ENCODE measurements at regions not wholly inside any gene's neighbourhood (a gene's known extent, or its start where the extent isn't known, plus 50 kb on each side); places are given as distances from the start of the nearest gene placed in this dataset.

DNA sequence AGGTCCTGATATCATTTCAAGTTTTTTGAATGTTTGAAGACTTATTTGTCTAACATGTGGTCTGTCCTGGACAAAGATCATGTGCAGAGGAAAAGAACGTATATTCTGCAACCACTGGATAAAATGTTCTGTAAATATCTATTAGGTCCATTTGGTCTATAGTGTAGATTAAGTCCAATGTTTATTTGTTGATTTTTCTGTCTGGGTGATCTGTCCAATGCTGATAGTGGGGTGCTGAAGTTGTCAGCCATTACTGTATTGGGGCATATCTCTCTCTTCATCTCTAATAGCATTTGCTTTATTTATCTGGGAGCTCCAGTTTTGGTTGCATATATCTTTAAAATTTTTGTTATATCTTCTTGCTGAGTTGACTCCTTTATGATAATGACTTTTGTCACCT lies 258.4 kb upstream of the CITED2 start:
- Histone ChIP-seq H3K27me3 (no peaks in the 10 kb centered on the region), H3K9me3 (no peaks in the 10 kb centered on the region), H3K4me3 (no peak overlapping the region), H3K4me1 (peaks cover 7% of the 10 kb centered on the region), H3K27ac (no peak overlapping the region), H3K36me3 (no peaks in the 10 kb centered on the region)
- no peak for DNase-seq (ENCODE audit: low spot score in 2 of 2)
- no peak for TF ChIP-seq POLR2A (IDR thresholded peaks at IDR 0.05)
- TF ChIP-seq, protein P1, sequence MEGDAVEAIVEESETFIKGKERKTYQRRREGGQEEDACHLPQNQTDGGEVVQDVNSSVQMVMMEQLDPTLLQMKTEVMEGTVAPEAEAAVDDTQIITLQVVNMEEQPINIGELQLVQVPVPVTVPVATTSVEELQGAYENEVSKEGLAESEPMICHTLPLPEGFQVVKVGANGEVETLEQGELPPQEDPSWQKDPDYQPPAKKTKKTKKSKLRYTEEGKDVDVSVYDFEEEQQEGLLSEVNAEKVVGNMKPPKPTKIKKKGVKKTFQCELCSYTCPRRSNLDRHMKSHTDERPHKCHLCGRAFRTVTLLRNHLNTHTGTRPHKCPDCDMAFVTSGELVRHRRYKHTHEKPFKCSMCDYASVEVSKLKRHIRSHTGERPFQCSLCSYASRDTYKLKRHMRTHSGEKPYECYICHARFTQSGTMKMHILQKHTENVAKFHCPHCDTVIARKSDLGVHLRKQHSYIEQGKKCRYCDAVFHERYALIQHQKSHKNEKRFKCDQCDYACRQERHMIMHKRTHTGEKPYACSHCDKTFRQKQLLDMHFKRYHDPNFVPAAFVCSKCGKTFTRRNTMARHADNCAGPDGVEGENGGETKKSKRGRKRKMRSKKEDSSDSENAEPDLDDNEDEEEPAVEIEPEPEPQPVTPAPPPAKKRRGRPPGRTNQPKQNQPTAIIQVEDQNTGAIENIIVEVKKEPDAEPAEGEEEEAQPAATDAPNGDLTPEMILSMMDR (IDR thresholded peaks at IDR 0.05): no peak
- no peak for TF ChIP-seq POLR2AphosphoS5 (IDR thresholded peaks at IDR 0.05)
- no peak for TF ChIP-seq EP300 (IDR thresholded peaks at IDR 0.05)
- WGBS: 81% methylated on average over 1 of the region's 1 CpG

DNA sequence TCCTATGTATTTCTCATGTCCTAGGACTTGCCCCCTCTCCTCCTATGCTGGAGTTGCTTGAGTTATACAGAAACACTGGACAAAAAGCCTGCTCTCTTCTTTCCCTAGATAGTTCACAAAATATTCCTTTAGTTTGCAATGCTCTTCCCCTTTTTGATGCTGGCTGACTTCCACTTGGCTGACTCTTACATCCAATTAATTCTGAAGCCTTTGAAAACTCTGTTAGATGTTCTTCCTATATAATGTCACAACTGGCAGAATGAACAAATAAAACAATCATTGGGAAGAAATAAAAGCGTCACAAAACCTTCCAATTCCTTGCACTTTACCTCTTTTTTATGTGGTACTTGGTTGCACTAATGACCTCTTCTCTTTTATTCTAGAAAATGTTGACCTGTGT lies 253.8 kb upstream of the CITED2 start:
- Histone ChIP-seq H3K9me3 (no peaks in the 10 kb centered on the region), H3K36me3 (no peaks in the 10 kb centered on the region), H3K27ac (no peak overlapping the region), H3K27me3 (no peaks in the 10 kb centered on the region), H3K4me1 (peaks cover 12% of the 10 kb centered on the region), H3K4me3 (no peak overlapping the region)
- WGBS: 27% methylated on average over 1 of the region's 1 CpG
- no peak for DNase-seq (ENCODE audit: low spot score in 2 of 2)
- TF ChIP-seq, protein P1 (IDR thresholded peaks at IDR 0.05): no peak
- no peak for TF ChIP-seq POLR2AphosphoS5 (IDR thresholded peaks at IDR 0.05)
- TF ChIP-seq POLR2A (IDR thresholded peaks at IDR 0.05): no peak
- TF ChIP-seq EP300 (IDR thresholded peaks at IDR 0.05): no peak

DNA sequence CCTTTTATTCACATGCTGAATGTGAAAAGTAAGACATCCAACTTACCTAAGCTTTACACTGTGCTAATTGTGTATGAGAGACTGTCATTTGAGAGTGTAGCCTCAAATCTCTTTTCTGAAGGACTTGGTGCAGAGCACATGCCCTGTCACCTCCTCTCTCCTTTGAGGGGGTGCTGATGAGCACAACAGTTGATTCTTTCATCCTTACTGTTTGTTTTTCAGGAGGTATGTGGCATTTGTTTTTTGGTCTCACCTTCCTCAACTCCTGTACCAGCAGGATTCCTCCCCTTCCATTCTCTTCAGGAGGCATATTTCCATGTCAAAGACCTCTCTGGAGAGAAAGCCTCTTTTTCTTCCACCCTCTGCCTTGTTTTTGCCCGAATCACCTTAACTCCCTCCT lies 252.6 kb upstream of the CITED2 start:
- 57% methylated on average over 1 of the region's 1 CpG for WGBS
- Histone ChIP-seq H3K27ac (no peak overlapping the region), H3K36me3 (no peaks in the 10 kb centered on the region), H3K27me3 (no peaks in the 10 kb centered on the region), H3K4me3 (no peak overlapping the region), H3K4me1 (peaks cover 12% of the 10 kb centered on the region), H3K9me3 (no peaks in the 10 kb centered on the region)
- DNase-seq (ENCODE audit: low spot score in 2 of 2): no peak
- TF ChIP-seq, protein P1 (IDR thresholded peaks at IDR 0.05): no peak
- no peak for TF ChIP-seq POLR2A (IDR thresholded peaks at IDR 0.05)
- TF ChIP-seq EP300 (IDR thresholded peaks at IDR 0.05): no peak
- no peak for TF ChIP-seq POLR2AphosphoS5 (IDR thresholded peaks at IDR 0.05)

DNA sequence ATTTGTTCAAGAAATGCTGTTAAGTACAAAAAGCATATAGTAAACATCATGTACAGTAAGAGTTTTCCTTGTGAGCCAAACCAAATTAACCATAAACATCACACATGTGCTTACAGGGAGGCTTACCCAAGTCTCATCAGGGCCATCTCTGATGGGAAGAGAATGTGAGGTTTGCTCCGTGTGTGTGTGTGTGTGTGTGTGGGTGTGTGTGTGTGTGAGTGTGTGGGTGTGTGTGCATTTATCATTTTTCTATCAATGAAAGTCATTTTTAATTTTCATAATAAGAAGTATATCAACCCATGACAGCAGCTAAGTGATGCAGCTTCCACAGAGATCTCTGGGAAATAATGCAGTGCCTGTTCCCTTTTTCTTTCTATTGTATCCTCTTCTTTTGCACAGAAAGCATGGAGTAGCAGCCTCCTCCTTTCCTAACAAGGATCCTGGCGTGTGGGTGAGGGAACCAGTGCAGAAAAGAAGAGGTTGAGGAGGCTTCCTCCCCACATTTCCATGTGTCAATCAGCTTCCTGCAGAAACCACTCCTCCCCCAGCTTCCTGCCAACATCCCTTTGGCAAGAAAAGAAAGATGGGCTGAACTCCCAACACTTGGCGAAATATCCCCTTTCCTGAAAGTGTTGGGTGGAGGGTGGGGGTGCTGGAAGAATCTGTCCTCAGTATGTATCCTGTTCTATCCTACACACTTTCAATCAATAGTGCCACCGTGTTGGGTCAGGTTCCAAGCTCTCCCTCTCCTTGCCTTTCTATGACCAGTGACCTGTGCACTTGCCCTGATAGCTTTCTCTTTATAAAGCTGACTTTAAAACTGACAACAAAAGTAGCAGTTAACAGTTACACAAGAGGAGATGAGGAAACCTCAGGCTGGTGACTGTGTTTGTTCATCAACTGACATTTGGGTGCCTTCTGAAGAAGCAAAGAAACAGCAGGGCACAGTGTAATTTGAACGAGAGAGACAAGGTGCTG lies 251.8 kb upstream of the CITED2 start:
- no peak overlapping the region for H3K4me3 ChIP-seq
- H3K27ac ChIP-seq: no peak overlapping the region
- H3K27me3 ChIP-seq: no peaks in the 10 kb centered on the region
- no peaks in the 10 kb centered on the region for H3K9me3 ChIP-seq
- 31% methylated on average over 5 of the region's 5 CpGs for WGBS
- TF ChIP-seq, protein P1 (IDR thresholded peaks at IDR 0.05): no peak
- TF ChIP-seq EP300 (IDR thresholded peaks at IDR 0.05) (no peak), POLR2AphosphoS5 (IDR thresholded peaks at IDR 0.05) (no peak), POLR2A (IDR thresholded peaks at IDR 0.05) (no peak)
- no peaks in the 10 kb centered on the region for H3K36me3 ChIP-seq
- DNase-seq (ENCODE audit: low spot score in 2 of 2): no peak
- peaks cover 12% of the 10 kb centered on the region for H3K4me1 ChIP-seq

DNA sequence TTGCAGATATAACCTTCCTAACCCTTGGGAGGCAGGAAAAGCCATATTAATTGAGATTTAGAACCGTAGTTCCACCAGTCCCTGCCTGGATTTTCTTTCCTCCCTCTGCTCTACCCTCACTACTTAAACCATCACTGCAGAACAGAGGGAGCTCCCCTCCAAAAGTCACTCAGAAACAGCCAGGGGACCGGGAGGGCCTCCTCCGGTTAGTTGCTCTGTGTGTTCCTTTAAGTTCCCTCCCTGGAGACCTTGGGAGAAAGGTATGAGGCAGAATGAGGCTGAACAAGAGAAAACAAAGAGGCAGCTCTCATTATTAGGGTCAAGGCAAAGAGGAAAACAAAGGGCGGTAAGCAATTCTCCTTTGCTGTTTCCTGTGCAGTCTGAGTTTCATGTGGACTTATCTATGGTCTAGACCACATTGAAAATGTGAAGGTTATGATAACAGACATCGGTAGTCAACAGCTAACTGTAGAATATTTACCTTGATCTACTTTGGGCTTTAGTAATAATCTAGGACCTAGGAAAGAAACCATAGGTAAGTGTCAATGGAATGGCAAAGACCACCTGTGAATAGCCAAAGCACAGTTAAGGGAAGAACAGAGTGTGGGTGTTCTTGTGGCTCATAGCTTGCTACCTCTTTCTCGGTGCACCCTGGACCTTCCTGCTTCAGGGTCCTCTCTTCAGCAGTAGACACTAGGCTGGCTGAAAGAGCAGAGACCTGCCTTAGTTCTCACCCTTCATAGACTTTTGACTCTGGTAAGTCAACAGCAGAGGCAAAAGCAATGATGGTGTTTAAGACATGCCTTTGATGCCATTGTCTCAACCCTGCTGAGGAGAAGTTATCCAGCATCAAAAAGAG lies 250.9 kb upstream of the CITED2 start:
- no peak for DNase-seq (ENCODE audit: low spot score in 2 of 2)
- TF ChIP-seq EP300 (IDR thresholded peaks at IDR 0.05) (no peak), POLR2A (IDR thresholded peaks at IDR 0.05) (no peak), POLR2AphosphoS5 (IDR thresholded peaks at IDR 0.05) (no peak)
- TF ChIP-seq, protein P1 (IDR thresholded peaks at IDR 0.05): no peak
- Histone ChIP-seq H3K9me3 (no peaks in the 10 kb centered on the region), H3K27ac (no peak overlapping the region), H3K4me3 (no peak overlapping the region), H3K27me3 (no peaks in the 10 kb centered on the region), H3K4me1 (peaks cover 12% of the 10 kb centered on the region), H3K36me3 (no peaks in the 10 kb centered on the region)
- WGBS: 83% methylated on average over 6 of the region's 6 CpGs
